Dedifferentiated amniotic fluid mesenchymal stem cell (primary cell): ENCODE measurements at regions not wholly inside any gene's neighbourhood (a gene's known extent, or its start where the extent isn't known, plus 50 kb on each side); places are given as distances from the start of the nearest gene placed in this dataset.
"Not testable (repeated sequence)": the region's sequence is repeated elsewhere in the genome, so short reads cannot be mapped to it uniquely, and the experiment has no call there.

ENCODE experiments used
- DNase-seq: peaks from one replicate; pipeline ENCODE4 v3.0.0-alpha.2; 2016; ENCODE audit errors: extremely low spot score

DNA sequence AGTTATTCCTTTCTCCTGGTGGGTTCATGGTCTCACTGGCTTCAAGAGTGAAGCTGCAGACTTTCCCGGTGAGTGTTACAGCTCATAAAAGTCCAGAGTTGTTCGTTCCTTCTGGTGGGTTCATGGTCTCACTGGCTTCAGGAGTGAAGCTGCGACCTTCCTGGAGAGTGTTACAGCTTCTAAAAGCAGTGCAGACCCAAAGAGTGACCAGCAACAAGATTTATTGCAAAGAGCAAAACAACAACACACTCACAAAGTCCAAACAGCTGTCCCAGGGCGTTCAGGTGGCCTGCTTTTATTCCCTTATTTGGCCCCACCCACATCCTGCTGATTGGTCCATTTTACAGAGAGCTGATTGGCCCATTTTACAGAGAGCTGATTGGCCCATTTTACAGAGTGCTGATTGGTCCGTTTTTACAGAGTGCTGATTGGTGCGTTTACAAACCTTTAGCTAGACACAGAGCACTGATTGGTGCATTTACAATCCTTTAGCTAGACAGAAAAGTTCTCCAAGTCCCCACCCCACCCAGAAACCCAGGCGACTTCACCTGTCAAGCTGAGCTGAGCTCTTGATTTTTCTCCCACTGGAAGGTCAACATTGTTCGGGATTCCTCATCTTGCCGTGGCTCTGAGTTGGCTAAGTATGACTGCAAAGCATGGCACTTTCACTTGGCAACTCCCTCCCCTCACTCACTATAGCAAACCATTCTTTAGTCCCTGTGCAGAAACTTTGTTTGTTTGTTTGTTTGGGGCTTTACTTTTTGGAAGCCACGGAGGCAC, 87.3 kb upstream of the EEPD1 start:
- DNase-seq, result not testable (repeated sequence)

- no peak for DNase-seq
Measured at GRCh38 chr7:36066343-36066664, 86.8 kb upstream of the EEPD1 start.

DNA sequence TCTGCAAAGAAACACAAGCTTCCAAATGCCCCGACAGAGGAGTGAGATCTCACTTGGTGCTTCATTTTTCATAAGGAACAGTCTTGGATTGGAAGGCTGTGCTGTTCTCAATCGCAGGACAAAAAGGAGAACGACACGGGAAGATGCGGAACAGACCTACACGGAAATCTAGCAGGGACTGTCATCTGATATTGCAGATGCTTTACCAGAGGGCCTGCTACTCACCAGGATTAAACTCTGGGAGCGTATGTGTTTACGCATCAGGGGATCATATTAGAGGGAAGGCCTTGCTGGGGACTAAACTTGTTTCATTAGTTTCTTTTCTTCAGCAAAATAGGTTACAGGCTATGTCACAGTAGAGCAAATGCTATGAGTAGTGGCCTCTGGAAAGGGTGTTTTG, 82.8 kb upstream of the EEPD1 start:
- no peak for DNase-seq

DNA sequence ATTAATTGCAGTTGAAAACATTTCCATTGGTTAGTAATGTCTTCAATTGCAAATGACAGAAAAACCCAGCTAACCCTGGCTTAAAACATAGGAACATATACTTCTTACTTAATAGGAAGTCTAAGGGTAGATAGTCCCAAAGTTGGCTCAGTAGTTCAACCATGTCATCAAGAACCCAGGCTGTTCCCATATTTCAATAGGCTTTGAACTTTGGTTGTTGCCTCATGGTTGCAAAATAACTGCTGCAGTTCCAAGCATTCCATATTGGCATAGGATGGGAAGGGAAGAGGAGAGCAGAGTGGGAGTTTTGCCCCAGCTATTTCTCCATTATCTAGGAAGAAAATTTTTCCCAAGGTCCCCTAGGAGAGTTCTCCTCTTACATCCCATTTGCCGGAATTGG, 81.4 kb upstream of the EEPD1 start:
- no peak for DNase-seq

DNA sequence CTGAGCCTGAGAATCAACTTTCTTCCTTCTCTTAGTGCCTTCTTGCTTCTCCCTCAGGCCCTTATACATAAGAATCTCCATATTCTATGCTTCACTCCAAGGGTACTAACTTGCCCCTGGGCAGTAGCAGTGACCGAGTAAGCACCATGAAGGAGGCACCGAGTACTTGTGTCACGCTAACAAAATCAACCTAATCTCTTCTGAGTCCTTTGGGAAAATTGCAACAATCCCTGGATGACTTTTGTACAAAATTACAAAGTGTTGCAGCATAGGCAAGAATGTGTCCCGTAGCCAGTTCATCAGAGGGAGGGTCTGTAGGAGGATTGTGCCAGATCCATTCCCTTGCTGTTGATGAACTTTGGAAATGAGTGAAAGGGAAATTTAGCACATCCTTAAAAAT, 80.4 kb upstream of the EEPD1 start:
- DNase-seq, result peak; percentile 24

GRCh38 chr7:36075561-36075960, 77.5 kb upstream of the EEPD1 start:
- no peak for DNase-seq

GRCh38 chr7:36076074-36076473, 77.0 kb upstream of the EEPD1 start:
- no peak for DNase-seq

GRCh38 chr7:36078816-36079360, 74.2 kb upstream of the EEPD1 start:
- no peak for DNase-seq

GRCh38 chr7:36079446-36080025, 73.5 kb upstream of the EEPD1 start:
- no peak for DNase-seq

- DNase-seq, result no peak
Measured at GRCh38 chr7:36080843-36081242, 72.2 kb upstream of the EEPD1 start.

DNA sequence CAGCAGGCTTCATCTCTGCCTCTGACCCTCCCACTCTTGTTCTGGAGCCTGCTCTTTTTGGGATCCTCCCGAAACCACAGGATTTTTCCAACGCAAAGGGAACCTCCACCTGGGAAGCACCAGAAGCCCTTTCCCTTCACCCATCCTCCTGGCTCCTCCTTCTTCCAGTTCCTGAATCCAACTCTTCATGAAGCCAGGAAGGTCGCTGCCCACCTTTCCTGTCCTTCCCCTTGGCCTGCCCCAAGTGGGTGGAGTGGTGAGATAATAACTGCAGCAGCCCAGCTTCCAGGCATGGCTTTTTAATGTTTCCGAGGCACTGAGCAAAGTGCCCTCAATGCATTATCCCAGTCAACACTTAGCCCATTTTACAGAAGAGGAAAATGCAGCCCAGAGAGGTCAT, 70.8 kb upstream of the EEPD1 start:
- DNase-seq, result no peak

GRCh38 chr7:36082910-36083309, 70.1 kb upstream of the EEPD1 start:
- no peak for DNase-seq

- no peak for DNase-seq
Measured at GRCh38 chr7:36083626-36084380, 69.3 kb upstream of the EEPD1 start.

DNA sequence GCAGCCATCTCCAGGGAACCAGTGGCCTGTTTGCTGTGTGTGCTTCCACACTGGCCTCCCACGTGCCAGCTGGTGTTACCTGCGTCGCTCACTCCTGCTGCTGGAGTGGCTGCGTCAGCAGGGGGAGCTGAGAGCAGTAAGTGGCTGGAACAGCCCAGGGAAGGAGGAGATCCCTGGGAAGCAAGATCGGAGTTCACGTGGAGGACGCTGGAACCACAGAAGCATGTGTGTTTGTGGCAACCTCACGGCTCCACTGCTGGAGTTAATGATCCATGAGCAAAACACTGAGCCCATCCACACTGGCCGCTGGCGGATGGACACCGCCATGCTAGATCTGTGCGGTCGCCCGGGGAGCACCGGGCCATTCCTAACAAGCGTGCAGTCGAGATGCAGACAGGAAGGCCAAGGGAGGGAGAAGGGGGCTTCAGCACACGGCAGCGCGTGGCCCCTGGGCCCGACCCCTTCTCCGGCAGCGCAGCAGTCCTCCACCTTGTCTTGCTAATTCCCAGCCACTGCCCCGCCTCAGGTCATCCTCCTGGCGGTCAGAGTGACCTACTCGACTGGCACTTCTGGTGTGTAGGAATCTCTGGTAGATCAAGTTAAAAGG, 68.5 kb upstream of the EEPD1 start:
- no peak for DNase-seq

DNA sequence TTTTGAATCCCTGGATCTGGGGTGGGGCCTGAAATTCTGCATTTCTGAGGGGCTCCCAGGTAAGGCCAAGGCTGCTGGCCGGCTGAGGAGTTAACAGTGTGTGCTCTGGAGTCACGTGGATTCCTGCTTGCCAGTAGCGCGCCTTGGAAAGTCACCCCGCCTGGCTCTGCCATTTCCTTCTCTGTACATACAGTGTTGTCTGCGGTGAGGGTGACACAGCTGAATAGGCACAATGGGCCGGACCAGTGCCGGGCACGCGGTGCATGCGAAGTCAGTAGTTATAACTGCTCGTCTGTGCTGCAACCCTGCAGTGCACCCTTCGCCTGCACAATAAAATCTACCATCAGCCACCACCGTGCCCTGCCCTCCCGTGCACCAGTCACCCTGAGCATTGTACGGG, 68.0 kb upstream of the EEPD1 start:
- no peak for DNase-seq

- DNase-seq, result no peak
Measured at GRCh38 chr7:36086571-36086970, 66.5 kb upstream of the EEPD1 start.

- DNase-seq, result no peak
Measured at GRCh38 chr7:36088553-36088952, 64.5 kb upstream of the EEPD1 start.

DNA sequence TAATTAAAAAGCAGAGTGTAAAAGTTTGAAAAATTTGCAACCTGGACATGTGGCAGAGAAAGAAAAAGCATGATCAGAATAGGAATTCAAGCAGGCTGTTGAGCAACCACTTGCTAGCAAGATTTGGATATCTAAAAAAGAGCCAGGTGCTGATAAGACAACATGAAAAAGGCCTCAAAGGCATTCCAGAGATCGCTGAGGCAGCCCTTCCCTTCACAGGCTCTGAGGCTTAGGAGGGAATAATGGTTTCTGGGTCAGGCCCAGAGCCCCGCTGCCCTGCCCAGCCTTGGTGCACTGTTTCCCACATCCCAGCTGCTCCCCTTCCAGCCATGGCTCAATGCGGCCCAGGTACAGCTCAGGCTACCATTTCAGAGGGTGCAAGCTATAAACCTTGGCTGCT, 64.1 kb upstream of the EEPD1 start:
- no peak for DNase-seq

DNA sequence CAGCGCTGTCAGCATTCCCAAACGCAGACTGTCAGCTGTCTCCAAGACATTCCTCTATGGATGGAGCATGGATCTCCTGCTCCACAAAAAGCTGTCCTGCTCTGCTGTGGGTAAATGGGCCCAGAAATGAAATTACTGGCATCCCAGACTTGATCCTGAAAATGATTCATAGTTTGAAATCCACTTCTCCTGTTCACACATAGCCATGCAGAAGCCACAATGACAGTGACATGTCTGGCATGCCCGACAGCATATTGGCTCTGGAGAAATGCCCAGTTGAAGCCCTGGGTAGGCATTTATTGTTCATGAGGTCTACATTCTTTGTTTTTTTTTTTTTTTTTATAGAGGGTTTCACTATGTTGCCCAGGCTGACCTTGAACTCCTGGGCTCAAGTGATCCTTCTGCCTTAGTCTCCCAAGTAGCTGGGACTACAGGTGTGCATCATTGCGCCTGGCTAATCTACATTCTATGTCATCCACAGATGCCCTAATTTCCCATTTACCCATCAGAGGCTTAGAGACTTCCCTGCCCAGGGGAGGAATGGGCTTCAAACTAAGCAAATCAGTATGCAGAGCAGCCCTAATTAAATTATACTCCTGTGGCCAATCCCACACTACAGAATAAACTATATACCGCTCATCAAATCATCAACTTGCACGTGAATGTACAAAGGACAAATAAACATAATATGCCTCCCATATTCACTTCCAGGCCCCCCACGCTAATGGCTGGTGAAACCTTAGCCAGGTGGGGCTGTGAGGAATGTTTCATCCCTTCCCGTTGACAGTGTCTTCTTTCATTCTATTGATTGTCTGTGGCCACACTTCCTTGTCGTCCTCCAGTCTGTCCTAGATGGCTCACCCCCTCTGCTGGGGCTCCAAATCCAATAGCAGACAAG, 61.8 kb upstream of the EEPD1 start:
- no peak for DNase-seq

DNA sequence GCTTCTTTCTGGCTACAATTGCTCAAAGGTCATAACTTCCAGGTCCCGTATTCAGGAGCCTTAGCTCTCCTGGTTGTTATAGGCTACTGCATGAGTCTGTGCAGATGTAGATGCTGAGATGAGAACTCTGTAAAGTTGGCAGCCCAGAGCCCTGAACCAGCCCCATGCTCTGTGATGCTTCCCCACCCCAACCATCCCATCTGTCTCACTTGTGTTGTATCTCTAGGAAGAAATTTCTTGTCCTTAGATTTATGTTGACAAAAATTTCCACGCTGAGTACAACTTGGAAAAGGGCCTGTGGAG, 61.2 kb upstream of the EEPD1 start:
- DNase-seq, result no peak

- DNase-seq, result no peak
Measured at GRCh38 chr7:36092221-36092771, 60.8 kb upstream of the EEPD1 start.
